ENCODE measurements at regions not wholly inside any gene's neighbourhood (a gene's known extent, or its start where the extent isn't known, plus 50 kb on each side); places are given as distances from the start of the nearest gene placed in this dataset.

- no peaks in the 10 kb centered on the region for H3K36me3 Mint-ChIP-seq (ENCODE audit: low read depth)
- Histone ChIP-seq H3K79me2 (replicated peaks; ENCODE audit: insufficient read depth) (no peaks in the 10 kb centered on the region), H4K20me1 (replicated peaks; ENCODE audit: insufficient read depth) (no peaks in the 10 kb centered on the region), H3F3A (replicated peaks; ENCODE audit: low read depth) (no peaks in the 10 kb centered on the region), H3K4me3 (no peak overlapping the region), H3K27me3 (ENCODE audit: insufficient read depth) (no peaks in the 10 kb centered on the region), H3K27ac (ENCODE audit: low read depth) (no peak overlapping the region), H3K9me2 (ENCODE audit: insufficient read depth) (no peaks in the 10 kb centered on the region), H3K36me3 (ENCODE audit: insufficient read depth) (no peaks in the 10 kb centered on the region), H3K4me2 (no peak overlapping the region), H2AFZ (no peak overlapping the region), H3K4me1 (ENCODE audit: insufficient read depth) (no peaks in the 10 kb centered on the region)
- ATAC-seq (no peak), DNase-seq (ENCODE audit: low spot score) (no peak)
- H3K27ac Mint-ChIP-seq, result no peak overlapping the region
- no peak overlapping the region for H3K4me3 Mint-ChIP-seq
- no peaks in the 10 kb centered on the region for H3K4me1 Mint-ChIP-seq
- H3K27me3 Mint-ChIP-seq (ENCODE audit: insufficient read depth, low read depth, poor library complexity), result peaks cover 3% of the 10 kb centered on the region
- no peaks in the 10 kb centered on the region for H3K9me3 Mint-ChIP-seq
- TF ChIP-seq NANOG (IDR thresholded peaks at IDR 0.05; ENCODE audit: borderline replicate concordance) (no peak), EZH2phosphoT487 (IDR thresholded peaks at IDR 0.05; ENCODE audit: unreplicated experiment) (no peak), ZNF462 (CRISPR knock-in tag; IDR thresholded peaks at IDR 0.05) (no peak), ETS1 (IDR thresholded peaks at IDR 0.05) (no peak), JUNB (IDR thresholded peaks at IDR 0.05; ENCODE audit: unreplicated experiment) (no peak), POLR2AphosphoS5 (IDR thresholded peaks at IDR 0.05; ENCODE audit: low read depth) (no peak), EZH2 (IDR thresholded peaks at IDR 0.05; ENCODE audit: low read depth, unreplicated experiment) (no peak), ZNF114 (CRISPR knock-in tag; IDR thresholded peaks at IDR 0.05) (no peak), STAT1 (IDR thresholded peaks at IDR 0.05; ENCODE audit: unreplicated experiment) (no peak), ZNF331 (CRISPR knock-in tag; IDR thresholded peaks at IDR 0.05; ENCODE audit: low read depth) (no peak), CREB1 (CRISPR knock-in tag; IDR thresholded peaks at IDR 0.05; ENCODE audit: low read depth) (no peak)
- TF ChIP-seq, protein P1, sequence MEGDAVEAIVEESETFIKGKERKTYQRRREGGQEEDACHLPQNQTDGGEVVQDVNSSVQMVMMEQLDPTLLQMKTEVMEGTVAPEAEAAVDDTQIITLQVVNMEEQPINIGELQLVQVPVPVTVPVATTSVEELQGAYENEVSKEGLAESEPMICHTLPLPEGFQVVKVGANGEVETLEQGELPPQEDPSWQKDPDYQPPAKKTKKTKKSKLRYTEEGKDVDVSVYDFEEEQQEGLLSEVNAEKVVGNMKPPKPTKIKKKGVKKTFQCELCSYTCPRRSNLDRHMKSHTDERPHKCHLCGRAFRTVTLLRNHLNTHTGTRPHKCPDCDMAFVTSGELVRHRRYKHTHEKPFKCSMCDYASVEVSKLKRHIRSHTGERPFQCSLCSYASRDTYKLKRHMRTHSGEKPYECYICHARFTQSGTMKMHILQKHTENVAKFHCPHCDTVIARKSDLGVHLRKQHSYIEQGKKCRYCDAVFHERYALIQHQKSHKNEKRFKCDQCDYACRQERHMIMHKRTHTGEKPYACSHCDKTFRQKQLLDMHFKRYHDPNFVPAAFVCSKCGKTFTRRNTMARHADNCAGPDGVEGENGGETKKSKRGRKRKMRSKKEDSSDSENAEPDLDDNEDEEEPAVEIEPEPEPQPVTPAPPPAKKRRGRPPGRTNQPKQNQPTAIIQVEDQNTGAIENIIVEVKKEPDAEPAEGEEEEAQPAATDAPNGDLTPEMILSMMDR (conservative IDR thresholded peaks at IDR 0.05; ENCODE audit: low read depth in 2 of 2), result no peak
- TF ChIP-seq, protein P2, sequence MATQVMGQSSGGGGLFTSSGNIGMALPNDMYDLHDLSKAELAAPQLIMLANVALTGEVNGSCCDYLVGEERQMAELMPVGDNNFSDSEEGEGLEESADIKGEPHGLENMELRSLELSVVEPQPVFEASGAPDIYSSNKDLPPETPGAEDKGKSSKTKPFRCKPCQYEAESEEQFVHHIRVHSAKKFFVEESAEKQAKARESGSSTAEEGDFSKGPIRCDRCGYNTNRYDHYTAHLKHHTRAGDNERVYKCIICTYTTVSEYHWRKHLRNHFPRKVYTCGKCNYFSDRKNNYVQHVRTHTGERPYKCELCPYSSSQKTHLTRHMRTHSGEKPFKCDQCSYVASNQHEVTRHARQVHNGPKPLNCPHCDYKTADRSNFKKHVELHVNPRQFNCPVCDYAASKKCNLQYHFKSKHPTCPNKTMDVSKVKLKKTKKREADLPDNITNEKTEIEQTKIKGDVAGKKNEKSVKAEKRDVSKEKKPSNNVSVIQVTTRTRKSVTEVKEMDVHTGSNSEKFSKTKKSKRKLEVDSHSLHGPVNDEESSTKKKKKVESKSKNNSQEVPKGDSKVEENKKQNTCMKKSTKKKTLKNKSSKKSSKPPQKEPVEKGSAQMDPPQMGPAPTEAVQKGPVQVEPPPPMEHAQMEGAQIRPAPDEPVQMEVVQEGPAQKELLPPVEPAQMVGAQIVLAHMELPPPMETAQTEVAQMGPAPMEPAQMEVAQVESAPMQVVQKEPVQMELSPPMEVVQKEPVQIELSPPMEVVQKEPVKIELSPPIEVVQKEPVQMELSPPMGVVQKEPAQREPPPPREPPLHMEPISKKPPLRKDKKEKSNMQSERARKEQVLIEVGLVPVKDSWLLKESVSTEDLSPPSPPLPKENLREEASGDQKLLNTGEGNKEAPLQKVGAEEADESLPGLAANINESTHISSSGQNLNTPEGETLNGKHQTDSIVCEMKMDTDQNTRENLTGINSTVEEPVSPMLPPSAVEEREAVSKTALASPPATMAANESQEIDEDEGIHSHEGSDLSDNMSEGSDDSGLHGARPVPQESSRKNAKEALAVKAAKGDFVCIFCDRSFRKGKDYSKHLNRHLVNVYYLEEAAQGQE (IDR thresholded peaks at IDR 0.05; ENCODE audit: unreplicated experiment), result no peak
Observed at GRCh38 chr7:80348223-80348622, 163.6 kb downstream of the GNAT3 start.

All from GM23338 (cell line).